Keratinocyte (primary cell): ENCODE measurements at regions not wholly inside any gene's neighbourhood (a gene's known extent, or its start where the extent isn't known, plus 50 kb on each side); places are given as distances from the start of the nearest gene placed in this dataset.

ENCODE experiments used
- EZH2 ChIP-seq: IDR thresholded peaks from one replicate; pipeline ENCODE4 v1.6.1; 2012; ENCODE audit warnings: inconsistent platforms, mild to moderate bottlenecking, low read length, moderate library complexity
- TF ChIP-seq, protein P1 (sequence below), 3 experiments: IDR thresholded peaks in 1 of 3; conservative IDR thresholded peaks in 1 of 3; optimal IDR thresholded peaks in 1 of 3; 2 replicates in 2 of 3; 3 replicates in 1 of 3; pipeline versions ENCODE3 to v1.5.1; 2011; ENCODE audit warnings: low read length in 3 of 3, mild to moderate bottlenecking in 3 of 3, moderate library complexity in 2 of 3, control low read depth in 1 of 3, inconsistent platforms in 1 of 3; ENCODE audit not compliant: insufficient read depth in 2 of 3; ENCODE audit errors: extremely low read depth in 1 of 3

DNA sequence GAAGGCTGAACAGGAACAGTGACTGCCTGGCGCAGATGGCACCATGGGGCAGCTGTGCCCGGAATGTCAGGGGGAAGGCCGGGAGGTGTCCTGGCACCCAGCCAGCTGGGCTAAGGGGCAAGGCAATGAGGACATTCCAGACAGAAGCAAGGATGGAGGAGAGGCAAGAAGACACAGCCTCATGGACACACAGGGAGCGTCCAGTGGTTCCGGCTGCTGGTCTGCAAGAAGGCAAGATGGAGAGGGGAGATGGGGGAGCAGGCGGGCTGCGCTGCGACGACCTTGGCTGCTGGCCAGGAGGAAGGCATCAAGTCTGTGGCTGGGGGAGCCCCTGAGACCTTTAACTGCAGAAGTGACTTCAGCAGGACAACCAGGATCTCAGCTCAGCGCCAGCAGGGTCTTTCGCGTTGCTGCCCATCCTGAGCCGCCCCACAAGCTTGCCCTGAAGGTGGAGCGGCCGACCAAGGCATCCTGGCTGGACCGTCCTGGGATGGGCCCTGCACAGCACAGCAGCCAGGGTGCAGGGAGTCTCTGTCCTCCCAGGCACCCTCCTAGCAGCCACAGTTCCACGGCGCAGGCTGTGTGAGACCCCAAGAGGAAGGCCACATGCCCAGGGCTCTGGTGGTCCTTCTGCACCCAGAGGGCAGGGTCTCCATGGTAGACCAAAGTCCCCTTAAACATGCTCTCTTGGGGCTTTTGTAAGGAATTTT, 531.7 kb downstream of the BRD1 start:
- TF ChIP-seq, protein P1, sequence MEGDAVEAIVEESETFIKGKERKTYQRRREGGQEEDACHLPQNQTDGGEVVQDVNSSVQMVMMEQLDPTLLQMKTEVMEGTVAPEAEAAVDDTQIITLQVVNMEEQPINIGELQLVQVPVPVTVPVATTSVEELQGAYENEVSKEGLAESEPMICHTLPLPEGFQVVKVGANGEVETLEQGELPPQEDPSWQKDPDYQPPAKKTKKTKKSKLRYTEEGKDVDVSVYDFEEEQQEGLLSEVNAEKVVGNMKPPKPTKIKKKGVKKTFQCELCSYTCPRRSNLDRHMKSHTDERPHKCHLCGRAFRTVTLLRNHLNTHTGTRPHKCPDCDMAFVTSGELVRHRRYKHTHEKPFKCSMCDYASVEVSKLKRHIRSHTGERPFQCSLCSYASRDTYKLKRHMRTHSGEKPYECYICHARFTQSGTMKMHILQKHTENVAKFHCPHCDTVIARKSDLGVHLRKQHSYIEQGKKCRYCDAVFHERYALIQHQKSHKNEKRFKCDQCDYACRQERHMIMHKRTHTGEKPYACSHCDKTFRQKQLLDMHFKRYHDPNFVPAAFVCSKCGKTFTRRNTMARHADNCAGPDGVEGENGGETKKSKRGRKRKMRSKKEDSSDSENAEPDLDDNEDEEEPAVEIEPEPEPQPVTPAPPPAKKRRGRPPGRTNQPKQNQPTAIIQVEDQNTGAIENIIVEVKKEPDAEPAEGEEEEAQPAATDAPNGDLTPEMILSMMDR (optimal IDR thresholded peaks at IDR 0.05 in 1 of 3, IDR thresholded peaks at IDR 0.05 in 1 of 3, conservative IDR thresholded peaks at IDR 0.05 in 1 of 3; ENCODE audit: extremely low read depth in 1 of 3, insufficient read depth in 2 of 3, low read length in 3 of 3) = no peak
- no peak for TF ChIP-seq EZH2
